PC-3 (cell line): ENCODE measurements at regions not wholly inside any gene's neighbourhood (a gene's known extent, or its start where the extent isn't known, plus 50 kb on each side); places are given as distances from the start of the nearest gene placed in this dataset.

Source experiments
- ATAC-seq: fragments of 200-7000 bp; cut with Tn5 transposase; 2 replicates; pipeline ENCODE4 v1.9.1; 2020; ENCODE audit warnings: mild to moderate bottlenecking, moderate library complexity
- BruUV-seq: library from RNA; stranded (reverse); fragments of 400-500 nt; replicated peaks from 2 replicates; lab custom pipeline; 2021; lab: Mats Ljungman, UMichigan
- CTCF ChIA-PET: fragments of 300-600 bp; sonication (Branson Sonifier 250); formaldehyde crosslinking; loops from one replicate; lab custom pipeline; 2022; ENCODE audit warnings: antibody characterized with exemption; lab: Charles Lee
- POLR2A ChIA-PET: fragments of 300-600 bp; sonication (Branson Sonifier 250); formaldehyde crosslinking; loops from one replicate; lab custom pipeline; 2022; ENCODE audit warnings: antibody characterized with exemption; ENCODE audit not compliant: unreplicated experiment; lab: Charles Lee
- DNase-seq: peaks from one replicate; pipeline ENCODE4 v3.0.0-alpha.2; 2015
- H2AFZ ChIP-seq: fragments of 300-600 bp; sonication (generic); 2 replicates; pipeline ENCODE4 v1.6.0; 2016; ENCODE audit warnings: antibody characterized with exemption, low read length
- H3F3A ChIP-seq: fragments of 300-600 bp; sonication (generic); one replicate; pipeline ENCODE4 v1.6.0; 2017; ENCODE audit warnings: antibody characterized with exemption, low read length, control low read depth, mild to moderate bottlenecking; ENCODE audit not compliant: unreplicated experiment
- H3K27ac ChIP-seq: fragments of 300-600 bp; sonication (generic); 2 replicates; pipeline ENCODE4 v1.5.1; 2016; ENCODE audit warnings: mild to moderate bottlenecking, low read length
- H3K27me3 ChIP-seq: fragments of 300-600 bp; sonication (generic); 2 replicates; pipeline ENCODE4 v1.6.1; 2016; ENCODE audit warnings: low read length, mixed read lengths
- H3K36me3 ChIP-seq: fragments of 300-600 bp; sonication (generic); 2 replicates; pipeline ENCODE4 v1.6.1; 2016; ENCODE audit warnings: low read depth, mixed run types, low read length, mixed read lengths
- H3K4me1 ChIP-seq: fragments of 300-600 bp; sonication (generic); 2 replicates; pipeline ENCODE4 v1.5.1; 2016; ENCODE audit warnings: low read length; ENCODE audit not compliant: insufficient read depth
- H3K4me2 ChIP-seq: fragments of 300-600 bp; sonication (generic); 2 replicates; pipeline ENCODE4 v1.6.0; 2016; ENCODE audit warnings: low read length
- H3K4me3 ChIP-seq: fragments of 300-600 bp; sonication (generic); 2 replicates; pipeline ENCODE4 v1.5.1; 2016; ENCODE audit warnings: mild to moderate bottlenecking, low read length, mixed read lengths
- H3K79me2 ChIP-seq: fragments of 300-600 bp; sonication (generic); 2 replicates; pipeline ENCODE4 v1.6.1; 2017; ENCODE audit warnings: low read length, mixed read lengths
- H3K9ac ChIP-seq: fragments of 300-600 bp; sonication (generic); 2 replicates; pipeline ENCODE4 v1.6.0; 2016; ENCODE audit warnings: mild to moderate bottlenecking, low read length
- H3K9me2 ChIP-seq: fragments of 300-600 bp; sonication (generic); replicated peaks from 2 replicates; pipeline ENCODE4 v1.6.1; 2016; ENCODE audit warnings: mixed run types, low read length, mixed read lengths
- H3K9me3 ChIP-seq: fragments of 300-600 bp; sonication (generic); 2 replicates; pipeline ENCODE4 v1.6.1; 2016; ENCODE audit warnings: low read length, mixed read lengths
- H4K20me1 ChIP-seq: fragments of 300-600 bp; sonication (generic); 2 replicates; pipeline ENCODE4 v1.6.1; 2016; ENCODE audit warnings: low read length, mixed read lengths
- EZH2 ChIP-seq: fragments of 300-600 bp; sonication (generic); IDR thresholded peaks from one replicate; pipeline ENCODE4 v1.6.1; 2017; ENCODE audit warnings: antibody characterized with exemption, mild to moderate bottlenecking, low read length; ENCODE audit not compliant: unreplicated experiment
- EZH2phosphoT487 ChIP-seq: fragments of 300-600 bp; sonication (generic); IDR thresholded peaks from 2 replicates; pipeline ENCODE4 v1.6.1; 2018; ENCODE audit warnings: mild to moderate bottlenecking, antibody characterized with exemption, low read length, borderline replicate concordance
- intact Hi-C: fragments of 100-400 bp; cut with micrococcal nuclease; formaldehyde crosslinking; loops from 2 replicates; pipeline ENCODE4 v1.9.0; 2023
- TF ChIP-seq, protein P1 (sequence below): fragments of 300-600 bp; sonication (generic); conservative IDR thresholded peaks from 2 replicates; pipeline ENCODE4 v1.5.1; 2017; ENCODE audit warnings: antibody characterized with exemption, low read depth, mild to moderate bottlenecking, low read length

DNA sequence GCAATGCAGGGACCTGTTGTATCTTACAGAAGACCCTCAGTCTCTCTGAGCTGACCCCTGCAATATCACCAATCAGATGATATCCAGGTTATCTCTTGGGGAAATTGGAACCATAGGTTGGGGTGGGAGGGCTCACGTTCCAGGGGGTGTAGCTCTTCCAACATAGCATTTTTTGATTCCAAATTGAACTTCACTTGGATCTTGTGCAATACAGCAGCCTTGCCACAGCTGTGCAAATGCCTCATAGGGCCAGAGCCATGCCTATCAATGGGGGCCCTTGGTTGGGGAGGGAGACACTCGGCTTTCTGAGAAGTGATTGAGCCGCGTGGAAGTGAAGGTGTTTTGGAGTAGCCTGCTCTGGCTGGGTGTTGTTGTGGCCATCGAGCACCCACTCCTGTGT is 117.2 kb upstream of the PITX1 start:
- no TSS peak for BruUV-seq
- no peaks in the 10 kb centered on the region for H3K9me3 ChIP-seq

DNA sequence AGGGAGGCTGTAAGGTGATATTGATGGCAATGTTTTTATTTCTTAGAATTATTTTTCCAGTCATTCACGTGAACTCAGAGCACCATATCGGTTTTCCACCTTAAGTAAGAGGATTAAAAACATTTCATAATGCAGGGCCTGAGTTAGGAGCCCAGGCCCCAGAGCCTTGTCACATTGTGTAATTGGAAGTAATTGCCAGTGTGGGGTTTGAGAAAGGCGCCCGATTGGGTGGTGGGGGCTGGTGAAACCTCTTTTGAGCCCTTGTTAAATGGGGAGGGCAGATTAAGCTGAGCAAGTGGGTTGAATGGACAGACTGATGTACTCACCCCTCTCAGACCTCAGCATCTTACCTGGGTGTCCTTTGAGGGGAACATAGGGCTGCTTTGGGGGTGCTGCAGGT is 116.7 kb upstream of the PITX1 start:
- no peaks in the 10 kb centered on the region for H3K4me1 ChIP-seq
- CTCF ChIA-PET: no interaction called here
- BruUV-seq: no TSS peak
- no peaks in the 10 kb centered on the region for H4K20me1 ChIP-seq
- ATAC-seq: no peak
- no peaks in the 10 kb centered on the region for H3K9me3 ChIP-seq
- no peaks in the 10 kb centered on the region for H3K9me2 ChIP-seq
- H3F3A ChIP-seq: no peaks in the 10 kb centered on the region
- no peak overlapping the region for H3K27ac ChIP-seq
- DNase-seq: no peak
- no peaks in the 10 kb centered on the region for H3K36me3 ChIP-seq
- H3K27me3 ChIP-seq: no peaks in the 10 kb centered on the region
- no peak overlapping the region for H3K4me2 ChIP-seq
- H3K9ac ChIP-seq: no peak overlapping the region
- POLR2A ChIA-PET: no interaction called here
- H3K79me2 ChIP-seq: no peaks in the 10 kb centered on the region
- H3K4me3 ChIP-seq: no peak overlapping the region
- intact Hi-C loops: no loop called here
- no peak overlapping the region for H2AFZ ChIP-seq
- no peak for TF ChIP-seq EZH2phosphoT487

More for the DNA sequence above, 117.2 kb upstream of the PITX1 start:
- no peaks in the 10 kb centered on the region for H4K20me1 ChIP-seq
- no peaks in the 10 kb centered on the region for H3K9me2 ChIP-seq
- no peaks in the 10 kb centered on the region for H3K79me2 ChIP-seq
- ChIA-PET CTCF (no interaction called here), POLR2A (no interaction called here)
- TF ChIP-seq EZH2phosphoT487: no peak
- TF ChIP-seq EZH2: no peak
- TF ChIP-seq, protein P1, sequence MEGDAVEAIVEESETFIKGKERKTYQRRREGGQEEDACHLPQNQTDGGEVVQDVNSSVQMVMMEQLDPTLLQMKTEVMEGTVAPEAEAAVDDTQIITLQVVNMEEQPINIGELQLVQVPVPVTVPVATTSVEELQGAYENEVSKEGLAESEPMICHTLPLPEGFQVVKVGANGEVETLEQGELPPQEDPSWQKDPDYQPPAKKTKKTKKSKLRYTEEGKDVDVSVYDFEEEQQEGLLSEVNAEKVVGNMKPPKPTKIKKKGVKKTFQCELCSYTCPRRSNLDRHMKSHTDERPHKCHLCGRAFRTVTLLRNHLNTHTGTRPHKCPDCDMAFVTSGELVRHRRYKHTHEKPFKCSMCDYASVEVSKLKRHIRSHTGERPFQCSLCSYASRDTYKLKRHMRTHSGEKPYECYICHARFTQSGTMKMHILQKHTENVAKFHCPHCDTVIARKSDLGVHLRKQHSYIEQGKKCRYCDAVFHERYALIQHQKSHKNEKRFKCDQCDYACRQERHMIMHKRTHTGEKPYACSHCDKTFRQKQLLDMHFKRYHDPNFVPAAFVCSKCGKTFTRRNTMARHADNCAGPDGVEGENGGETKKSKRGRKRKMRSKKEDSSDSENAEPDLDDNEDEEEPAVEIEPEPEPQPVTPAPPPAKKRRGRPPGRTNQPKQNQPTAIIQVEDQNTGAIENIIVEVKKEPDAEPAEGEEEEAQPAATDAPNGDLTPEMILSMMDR: no peak
- DNase-seq (no peak), ATAC-seq (no peak)
- no peak overlapping the region for H3K4me3 ChIP-seq
- intact Hi-C loops: no loop called here
- H3K27me3 ChIP-seq: no peaks in the 10 kb centered on the region
- H3K36me3 ChIP-seq: no peaks in the 10 kb centered on the region
- no peak overlapping the region for H2AFZ ChIP-seq
- no peak overlapping the region for H3K4me2 ChIP-seq
- H3K4me1 ChIP-seq: peaks cover 3% of the 10 kb centered on the region; the same call in 1 of the 2 replicates
- H3F3A ChIP-seq: no peaks in the 10 kb centered on the region
- no peak overlapping the region for H3K27ac ChIP-seq
- H3K9ac ChIP-seq: no peak overlapping the region

DNA sequence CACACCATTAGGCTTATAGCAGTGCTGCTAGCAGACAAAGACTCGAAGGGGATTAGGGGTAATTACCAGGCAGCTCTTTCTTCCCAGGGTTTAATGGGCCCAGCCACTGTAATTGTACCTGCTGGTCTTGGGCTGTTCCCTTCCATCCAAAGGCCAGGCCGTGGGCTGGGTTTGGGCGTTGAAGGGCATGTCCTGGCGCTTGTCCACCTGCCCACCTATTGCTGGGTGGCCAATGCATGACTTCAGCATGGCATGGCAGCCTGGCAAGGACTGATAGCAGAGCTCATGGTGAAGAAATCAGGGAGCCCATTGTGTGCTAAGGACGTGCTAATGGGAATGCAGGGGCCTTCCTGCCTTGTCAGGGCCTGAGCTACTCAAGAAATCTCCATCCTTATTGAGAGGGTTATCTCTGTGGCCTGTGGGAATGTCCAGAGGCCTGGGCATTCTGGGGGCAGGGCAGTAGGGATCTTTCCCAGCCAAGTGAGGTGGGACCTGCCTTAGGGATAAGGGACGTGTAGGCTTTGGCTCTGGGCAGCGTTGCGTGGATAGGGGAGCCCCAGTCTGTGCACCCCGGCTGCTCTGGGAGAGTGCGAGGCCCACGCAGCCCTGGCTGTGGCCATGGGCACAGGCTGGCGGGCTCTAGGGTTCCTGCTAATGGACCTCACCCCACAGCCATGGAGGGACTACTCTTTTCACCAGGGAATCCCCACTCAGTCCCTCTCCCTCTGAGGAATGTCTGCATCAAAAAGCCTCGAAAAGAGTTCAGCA is 116.1 kb upstream of the PITX1 start:
- Histone ChIP-seq H3K4me2 (no peak overlapping the region), H3K9ac (no peak overlapping the region), H2AFZ (no peak overlapping the region), H3K27me3 (no peaks in the 10 kb centered on the region), H3F3A (no peaks in the 10 kb centered on the region), H4K20me1 (no peaks in the 10 kb centered on the region), H3K36me3 (no peaks in the 10 kb centered on the region), H3K9me3 (no peaks in the 10 kb centered on the region), H3K4me1 (no peaks in the 10 kb centered on the region), H3K4me3 (no peak overlapping the region), H3K9me2 (no peaks in the 10 kb centered on the region), H3K79me2 (no peaks in the 10 kb centered on the region), H3K27ac (no peak overlapping the region)
- BruUV-seq: no TSS peak
- POLR2A ChIA-PET: no interaction called here
- CTCF ChIA-PET: no interaction called here
- TF ChIP-seq EZH2phosphoT487: no peak
- TF ChIP-seq, protein P1: no peak
- intact Hi-C loops: no loop called here
- ATAC-seq (no peak), DNase-seq (no peak)
